Activated CD8-positive, alpha-beta T cell treated with anti-CD3 and anti-CD28 coated beads for 36 hours (primary cell): ENCODE measurements at regions not wholly inside any gene's neighbourhood (a gene's known extent, or its start where the extent isn't known, plus 50 kb on each side); places are given as distances from the start of the nearest gene placed in this dataset.

Source experiments
- ATAC-seq: fragments of 200-7000 bp; cut with Tn5 transposase; one replicate; pipeline ENCODE4 v1.10.0; 2021; ENCODE audit warnings: mild to moderate bottlenecking, moderate library complexity
- CTCF ChIA-PET: fragments of 350-600 bp; sonication (Branson Sonifier 250); formaldehyde crosslinking; loops from one replicate; lab custom pipeline; 2021; ENCODE audit warnings: antibody characterized with exemption; lab: Charles Lee
- POLR2A ChIA-PET: fragments of 350-600 bp; sonication (Branson Sonifier 250); formaldehyde crosslinking; loops from one replicate; lab custom pipeline; 2021; ENCODE audit warnings: antibody characterized with exemption; lab: Charles Lee
- DNase-seq: peaks from one replicate; pipeline ENCODE4 v3.0.0-alpha.2; 2020
- H3K27ac Mint-ChIP-seq: one replicate; pipeline ENCODE4 v1.8.0; 2021; ENCODE audit warnings: mild to moderate bottlenecking, mixed read lengths
- H3K27me3 Mint-ChIP-seq: one replicate; pipeline ENCODE4 v1.8.0; 2021; ENCODE audit warnings: mixed read lengths
- H3K36me3 Mint-ChIP-seq: one replicate; pipeline ENCODE4 v1.8.0; 2021; ENCODE audit warnings: low read depth, mixed read lengths
- H3K4me1 Mint-ChIP-seq: one replicate; pipeline ENCODE4 v1.8.0; 2021; ENCODE audit warnings: low read depth, mixed read lengths
- H3K4me3 Mint-ChIP-seq: one replicate; pipeline ENCODE4 v1.8.0; 2021; ENCODE audit warnings: mild to moderate bottlenecking, moderate library complexity, mixed read lengths
- H3K9me3 Mint-ChIP-seq: one replicate; pipeline ENCODE4 v1.8.0; 2021; ENCODE audit warnings: mixed read lengths
- CTCF ChIP-seq: fragments of 200-600 bp; IDR thresholded peaks from one replicate; pipeline ENCODE4 v1.8.0; 2022; ENCODE audit warnings: antibody characterized with exemption, mild to moderate bottlenecking
- intact Hi-C: fragments of 100-400 bp; cut with micrococcal nuclease; formaldehyde crosslinking; loops from one replicate; pipeline ENCODE4 v1.10.0; 2022

GRCh38 chr3:21876782-21877181 lies 125.8 kb upstream of the ZNF385D start:
- no peak for TF ChIP-seq CTCF
- no peak overlapping the region for H3K27ac Mint-ChIP-seq
- H3K4me3 Mint-ChIP-seq, result no peak overlapping the region
- no peaks in the 10 kb centered on the region for H3K27me3 Mint-ChIP-seq
- ChIA-PET CTCF (interaction anchor here (0.7 kb wide), 1 partner anchor 30 kb away, joined by 3 read pairs; no protein-coding TSS in a partner anchor), POLR2A (no interaction called here)
- DNase-seq (no peak), ATAC-seq (no peak)
- H3K36me3 Mint-ChIP-seq, result no peaks in the 10 kb centered on the region
- intact Hi-C loops, result no loop called here
- H3K4me1 Mint-ChIP-seq, result no peaks in the 10 kb centered on the region
- peaks cover 8% of the 10 kb centered on the region for H3K9me3 Mint-ChIP-seq

- no peaks in the 10 kb centered on the region for H3K27me3 Mint-ChIP-seq
- H3K9me3 Mint-ChIP-seq, result peaks cover 8% of the 10 kb centered on the region
- H3K4me1 Mint-ChIP-seq, result no peaks in the 10 kb centered on the region
- intact Hi-C loops, result no loop called here
- TF ChIP-seq CTCF, result no peak
- no peak for DNase-seq
- no peak overlapping the region for H3K4me3 Mint-ChIP-seq
- no peak for ATAC-seq
- CTCF ChIA-PET, result no interaction called here
- no peaks in the 10 kb centered on the region for H3K36me3 Mint-ChIP-seq
- no peak overlapping the region for H3K27ac Mint-ChIP-seq
- POLR2A ChIA-PET, result no interaction called here
Observed at GRCh38 chr3:21877214-21877754, 126.3 kb upstream of the ZNF385D start.

DNA sequence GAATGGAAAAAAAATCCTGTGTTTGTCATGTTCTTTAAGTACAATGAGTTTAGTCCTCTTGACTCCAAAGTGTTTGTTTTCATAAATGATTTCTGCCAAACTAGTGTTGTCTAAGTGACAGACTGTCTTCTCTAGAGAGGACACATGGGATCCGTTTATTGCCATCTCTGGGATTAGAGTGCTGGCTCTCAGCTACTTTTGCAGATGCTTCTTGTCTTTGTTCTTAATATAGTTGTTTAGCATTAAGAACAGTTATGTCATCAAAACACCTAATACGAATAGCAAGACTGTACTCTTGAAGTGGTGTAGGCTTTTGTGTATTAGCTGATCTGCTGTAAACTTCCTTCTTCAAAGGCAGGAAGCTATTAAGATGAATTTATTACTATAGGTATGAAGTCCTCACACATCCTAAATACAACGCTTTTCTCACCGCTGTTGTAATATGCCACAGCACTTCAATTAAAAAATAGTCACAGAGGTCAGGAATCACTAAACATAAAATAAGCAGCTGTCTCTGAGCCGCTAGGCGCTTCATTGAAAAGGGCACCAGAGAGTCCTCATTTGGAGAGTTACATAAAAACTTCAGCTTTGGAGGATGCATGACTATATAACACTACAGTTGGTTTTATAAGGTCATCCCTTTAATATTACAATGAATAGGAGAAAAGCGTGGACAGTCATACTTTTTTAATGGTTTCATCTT lies 128.3 kb upstream of the ZNF385D start:
- CTCF ChIA-PET, result interaction anchor here (0.9 kb wide), 1 partner anchor 15 kb away, joined by 3 read pairs; no protein-coding TSS in a partner anchor
- no peak overlapping the region for H3K4me3 Mint-ChIP-seq
- ATAC-seq, result no peak
- H3K27ac Mint-ChIP-seq, result no peak overlapping the region
- no peaks in the 10 kb centered on the region for H3K4me1 Mint-ChIP-seq
- no peak for TF ChIP-seq CTCF
- H3K27me3 Mint-ChIP-seq, result no peaks in the 10 kb centered on the region
- H3K36me3 Mint-ChIP-seq, result no peaks in the 10 kb centered on the region
- H3K9me3 Mint-ChIP-seq, result peaks cover 6% of the 10 kb centered on the region
- DNase-seq, result no peak
- POLR2A ChIA-PET, result no interaction called here
- intact Hi-C loops, result no loop called here

GRCh38 chr3:21888656-21889055 lies 137.6 kb upstream of the ZNF385D start:
- ChIA-PET CTCF (no interaction called here), POLR2A (no interaction called here)
- Mint-ChIP-seq H3K4me1 (no peaks in the 10 kb centered on the region), H3K27ac (no peak overlapping the region), H3K36me3 (no peaks in the 10 kb centered on the region), H3K4me3 (no peak overlapping the region), H3K27me3 (no peaks in the 10 kb centered on the region), H3K9me3 (peaks cover 7% of the 10 kb centered on the region)
- DNase-seq, result no peak
- no peak for ATAC-seq
- intact Hi-C loops, result no loop called here
- TF ChIP-seq CTCF, result no peak

- no peak for TF ChIP-seq CTCF
- no peaks in the 10 kb centered on the region for H3K4me1 Mint-ChIP-seq
- ChIA-PET CTCF (no interaction called here), POLR2A (no interaction called here)
- ATAC-seq (no peak), DNase-seq (no peak)
- intact Hi-C loops, result no loop called here
- no peaks in the 10 kb centered on the region for H3K36me3 Mint-ChIP-seq
- no peaks in the 10 kb centered on the region for H3K27me3 Mint-ChIP-seq
- H3K4me3 Mint-ChIP-seq, result no peak overlapping the region
- peaks cover 7% of the 10 kb centered on the region for H3K9me3 Mint-ChIP-seq
- H3K27ac Mint-ChIP-seq, result no peak overlapping the region
Observed at GRCh38 chr3:21889166-21889565, 138.2 kb upstream of the ZNF385D start.
